Stimulated activated CD8-positive, alpha-beta memory T cell treated with anti-CD3 and anti-CD28 coated beads, Interleukin-12 subunit alpha, Interleukin-12 subunit beta, amount 100 ng/mL, for 24 hours (primary cell): ENCODE measurements at regions not wholly inside any gene's neighbourhood (a gene's known extent, or its start where the extent isn't known, plus 50 kb on each side); places are given as distances from the start of the nearest gene placed in this dataset.

Experiments
- DNase-seq: peaks from one replicate; pipeline ENCODE4 v3.0.0-alpha.2; 2020; ENCODE audit errors: extremely low read depth

- no peak for DNase-seq
Measured at GRCh38 chr3:102529452-102529851, 94.6 kb downstream of the ZPLD1 start.

GRCh38 chr3:102530415-102531181, 95.8 kb downstream of the ZPLD1 start:
- DNase-seq = no peak

DNA sequence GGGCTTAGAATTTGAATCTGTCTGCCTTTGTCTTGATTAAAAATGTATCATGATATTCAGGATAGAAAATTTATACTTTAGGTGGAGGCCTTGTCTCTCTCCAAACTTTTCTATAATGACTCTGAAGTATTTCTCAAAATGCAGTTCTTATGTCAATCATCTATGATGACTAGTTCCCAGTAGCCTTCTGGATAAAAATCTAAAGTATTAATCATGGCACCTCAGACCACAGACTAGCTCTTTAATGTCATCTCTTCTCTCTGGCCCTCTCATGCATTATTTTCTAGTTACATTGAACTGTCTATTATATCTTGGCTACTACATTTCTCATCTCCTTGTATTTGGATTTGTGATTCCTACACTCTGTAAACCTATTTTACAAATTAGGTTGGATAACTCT, 96.9 kb downstream of the ZPLD1 start:
- no peak for DNase-seq

DNA sequence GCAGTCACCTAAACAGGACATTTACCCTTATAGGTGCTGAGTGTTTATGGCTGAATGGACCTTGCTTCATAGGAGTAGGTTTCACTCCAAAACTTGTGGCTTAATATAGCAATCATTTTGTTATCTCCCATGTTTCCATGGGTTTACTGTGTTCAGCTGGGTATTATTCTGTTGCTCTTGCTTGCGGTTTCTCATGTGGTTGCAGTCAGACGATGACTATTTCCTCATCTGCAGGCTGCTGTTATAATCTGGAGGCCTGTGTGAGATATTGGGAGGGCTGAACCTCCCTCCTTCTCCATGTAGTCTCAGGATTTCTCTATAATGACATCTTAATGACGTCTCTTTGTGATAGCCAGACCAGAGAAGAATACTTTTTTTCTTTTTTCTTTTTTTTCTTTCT, 98.1 kb downstream of the ZPLD1 start:
- DNase-seq = no peak

GRCh38 chr3:102533784-102534183, 99.0 kb downstream of the ZPLD1 start:
- DNase-seq = no peak

- no peak for DNase-seq
Measured at GRCh38 chr3:102536456-102536855, 101.6 kb downstream of the ZPLD1 start.

DNA sequence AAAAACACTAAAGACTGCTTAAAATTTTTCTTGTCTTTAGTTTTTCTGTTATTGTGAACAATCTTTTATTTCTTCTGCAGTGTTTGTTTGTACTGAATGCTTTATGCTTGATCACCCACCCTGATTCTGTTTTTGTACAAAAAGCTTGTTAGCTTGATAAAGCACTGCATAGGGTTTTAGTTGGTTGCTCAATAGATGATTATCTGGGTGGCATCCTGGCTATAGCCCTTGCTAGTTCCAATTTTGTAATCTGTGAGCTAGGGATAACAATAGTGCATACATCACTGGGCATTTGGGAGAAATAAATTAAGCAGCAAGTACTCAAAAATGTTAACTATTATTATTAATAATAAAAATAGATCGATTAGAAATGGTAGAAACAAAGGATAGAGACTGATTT, 102.3 kb downstream of the ZPLD1 start:
- no peak for DNase-seq

GRCh38 chr3:102544741-102545140, 109.9 kb downstream of the ZPLD1 start:
- no peak for DNase-seq

DNA sequence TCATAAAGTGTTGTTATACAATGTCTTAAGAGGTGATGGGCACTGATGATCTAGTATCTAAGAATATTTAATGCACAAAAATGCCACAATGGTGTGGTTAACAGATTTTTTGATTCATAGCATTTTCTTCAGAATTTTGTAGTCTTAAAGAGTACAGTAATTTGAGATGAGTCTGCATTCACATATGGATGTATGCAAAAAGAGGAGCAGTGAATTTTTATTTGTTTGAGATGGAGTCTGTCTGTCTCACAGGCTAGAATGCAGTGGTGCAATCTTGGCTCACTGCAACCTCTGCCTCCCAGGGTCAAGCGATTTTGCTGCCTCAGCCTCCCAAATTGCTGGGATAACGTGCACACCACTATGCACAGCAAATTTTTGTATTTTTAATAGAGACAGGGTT, 110.5 kb downstream of the ZPLD1 start:
- no peak for DNase-seq

DNA sequence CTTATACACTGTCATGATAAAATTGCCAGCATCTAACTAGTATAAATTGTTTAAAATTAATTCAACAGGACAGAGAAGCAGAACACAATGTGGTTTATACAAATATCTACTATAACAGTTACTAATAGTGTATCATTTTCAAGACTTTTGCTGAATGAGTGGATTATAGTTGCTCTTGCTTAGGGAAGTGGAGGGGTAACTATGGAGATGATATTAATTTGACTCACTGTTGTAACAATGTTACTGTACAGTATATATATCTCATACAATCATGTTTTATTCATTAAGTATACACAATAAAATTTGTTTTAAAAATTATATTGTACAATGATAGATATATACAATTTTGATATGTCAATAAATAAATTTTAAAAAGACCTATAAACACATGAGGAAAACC, 119.1 kb downstream of the ZPLD1 start:
- DNase-seq = no peak

DNA sequence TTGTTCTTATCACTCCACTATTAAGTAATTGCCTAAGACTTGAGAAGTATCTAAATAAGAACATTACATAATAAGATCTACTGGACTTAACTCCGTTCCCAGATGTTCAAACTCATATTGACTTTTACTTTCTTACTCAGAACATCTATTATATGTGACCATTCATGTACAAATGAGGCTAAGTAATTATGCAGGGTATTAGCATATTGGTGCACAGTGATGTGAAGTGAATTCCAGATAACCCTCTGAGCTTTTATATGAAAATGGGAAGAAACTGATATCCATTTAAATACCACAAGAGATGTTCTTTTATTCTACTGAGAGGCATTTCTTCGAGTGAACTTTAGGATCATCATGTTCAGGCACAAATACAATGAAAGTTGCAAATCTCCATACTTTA, 135.7 kb downstream of the ZPLD1 start:
- DNase-seq = no peak

GRCh38 chr3:102571006-102571405, 136.2 kb downstream of the ZPLD1 start:
- DNase-seq = no peak

DNA sequence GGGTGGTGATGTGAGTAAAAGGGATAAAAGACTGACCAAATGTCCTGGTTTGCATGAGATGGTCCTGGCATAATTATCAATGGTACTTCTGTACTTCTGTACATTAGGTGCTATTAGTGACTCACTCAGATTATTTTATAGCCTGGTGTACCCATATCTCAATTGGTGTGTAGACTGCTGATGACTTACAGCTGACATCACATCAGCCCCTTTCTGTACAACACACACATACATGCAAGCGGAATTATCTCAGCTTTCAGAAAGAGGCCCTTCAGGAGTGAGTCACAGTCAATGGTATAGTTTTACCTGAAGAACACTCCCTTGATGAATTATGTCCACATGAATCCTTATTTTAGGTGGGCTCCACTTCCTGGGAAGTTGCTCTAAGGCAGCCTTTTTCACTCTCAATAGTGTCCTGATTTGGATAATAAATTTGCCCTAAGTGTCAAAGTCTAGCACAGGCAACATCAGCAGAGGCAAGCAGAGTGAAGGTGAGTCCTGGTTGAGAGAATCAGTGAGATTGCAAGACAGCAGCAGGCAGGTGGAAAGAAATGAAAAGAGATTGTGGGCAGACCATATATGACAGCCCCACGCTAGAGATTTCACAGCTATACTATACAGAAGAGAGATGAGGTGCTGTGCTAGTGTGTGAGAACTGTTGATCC, 137.0 kb downstream of the ZPLD1 start:
- DNase-seq = no peak

DNA sequence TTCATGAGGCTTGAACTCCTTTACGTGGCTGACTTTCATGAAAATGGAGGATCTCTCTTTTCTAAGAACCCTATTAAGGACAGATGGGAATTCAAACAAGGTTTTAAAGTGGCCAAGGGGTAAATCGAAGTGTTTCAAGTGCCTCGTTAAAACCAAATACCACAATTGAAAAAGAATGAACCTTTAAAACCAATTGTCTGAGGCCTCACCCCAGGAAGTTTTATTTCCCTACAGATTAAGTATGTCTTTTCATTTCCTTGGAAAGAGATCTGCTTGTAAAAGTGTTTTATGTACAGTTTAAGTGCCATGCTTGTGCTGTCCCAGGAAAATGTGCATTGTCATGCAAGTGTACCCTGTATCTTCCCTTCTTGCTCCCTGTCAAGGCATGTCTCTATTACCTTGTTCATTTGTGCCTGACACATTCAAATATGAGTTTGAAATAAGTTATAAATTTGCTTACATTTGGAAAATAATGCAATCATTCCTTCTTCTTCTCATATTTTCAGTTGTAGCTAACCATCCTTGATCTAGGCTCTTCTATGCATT, 138.7 kb downstream of the ZPLD1 start:
- no peak for DNase-seq

DNA sequence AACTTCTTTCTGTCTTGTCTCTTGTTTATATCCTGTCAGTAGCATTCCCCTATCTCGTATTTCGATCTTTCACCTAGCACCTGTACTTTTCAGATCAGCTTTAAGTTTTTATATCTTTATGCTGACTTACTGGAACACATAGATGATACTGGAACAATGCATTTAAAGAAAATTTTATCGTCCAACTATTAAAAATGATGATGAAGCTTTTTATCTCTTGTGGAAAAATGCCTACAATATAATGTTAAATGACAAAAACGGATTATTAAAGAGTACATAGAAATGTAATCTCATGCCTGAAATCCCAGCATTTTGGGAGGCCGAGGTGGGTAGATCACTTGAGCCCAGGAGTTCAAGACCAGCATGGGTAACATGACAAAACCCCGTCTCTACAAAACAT, 139.5 kb downstream of the ZPLD1 start:
- DNase-seq = no peak

GRCh38 chr3:102576651-102577050, 141.8 kb downstream of the ZPLD1 start:
- DNase-seq = no peak

GRCh38 chr3:102577082-102577789, 142.4 kb downstream of the ZPLD1 start:
- no peak for DNase-seq

DNA sequence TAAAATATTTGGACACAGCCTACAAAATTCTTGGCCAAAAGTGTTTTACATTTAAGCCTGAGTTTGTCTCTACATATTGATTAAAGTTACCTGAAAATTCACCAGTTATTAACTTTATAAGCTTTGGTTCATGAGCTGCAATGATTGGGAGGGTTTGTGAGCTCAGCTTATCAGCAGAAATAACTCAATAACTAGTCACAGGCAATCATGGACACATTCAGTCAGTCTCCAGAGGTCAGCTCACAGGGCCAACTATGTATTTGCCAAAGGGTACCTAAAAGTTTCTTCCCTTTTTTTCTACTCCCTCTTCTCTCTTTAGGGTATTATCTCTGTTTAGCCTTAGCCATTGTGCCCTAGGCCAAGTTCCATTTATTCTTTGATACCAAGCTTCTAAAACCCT, 145.9 kb downstream of the ZPLD1 start:
- DNase-seq = no peak

DNA sequence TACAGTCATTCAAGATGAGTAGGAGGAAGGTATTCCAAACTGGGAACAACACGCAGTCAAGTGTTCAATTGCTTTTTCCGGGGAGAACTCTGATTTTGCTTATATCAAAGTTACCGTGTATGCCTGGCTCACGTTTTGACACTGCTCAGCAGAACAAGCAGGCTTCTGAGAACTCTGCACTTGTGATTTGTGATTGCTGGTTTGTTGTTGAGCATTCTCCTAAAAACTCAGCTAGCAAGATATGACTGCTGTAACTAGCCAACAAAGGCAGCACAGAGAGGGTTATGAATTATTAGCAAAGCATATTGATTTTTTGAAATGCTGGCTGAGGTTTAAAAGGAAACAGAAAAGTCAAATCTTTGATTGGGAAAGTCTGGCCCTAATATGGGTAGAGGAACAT, 151.7 kb downstream of the ZPLD1 start:
- no peak for DNase-seq

- no peak for DNase-seq
Measured at GRCh38 chr3:102593812-102594602, 159.2 kb downstream of the ZPLD1 start.

DNA sequence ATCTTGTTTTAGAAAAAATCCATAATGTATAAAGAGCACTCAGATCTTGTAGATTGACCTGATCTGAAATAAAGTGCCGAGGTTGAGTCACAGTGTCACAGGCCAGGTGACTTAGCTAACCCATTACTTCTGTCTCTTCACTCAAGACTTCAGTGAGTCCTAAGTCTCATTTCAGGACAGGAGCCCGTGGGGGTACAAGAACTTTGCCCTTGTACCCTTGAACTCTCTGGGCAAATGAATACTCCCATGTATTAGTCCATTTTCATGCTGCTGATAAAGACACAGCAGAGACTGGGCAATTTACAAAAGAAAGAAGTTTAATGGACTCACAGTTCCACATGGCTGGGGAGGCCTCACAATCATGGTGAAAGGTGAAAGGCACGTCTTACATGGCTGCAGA, 160.2 kb downstream of the ZPLD1 start:
- no peak for DNase-seq
